Activated B cell treated with CpG ODN at 0.5 μM for 24 hours (primary cell): ENCODE measurements at regions not wholly inside any gene's neighbourhood (a gene's known extent, or its start where the extent isn't known, plus 50 kb on each side); places are given as distances from the start of the nearest gene placed in this dataset.

ENCODE experiments used
- ATAC-seq: fragments of 200-7000 bp; cut with Tn5 transposase; one replicate; pipeline ENCODE4 v1.10.0; 2021; ENCODE audit warnings: low read depth, mild to moderate bottlenecking, moderate library complexity
- CTCF ChIA-PET: fragments of 350-600 bp; sonication (Branson Sonifier 250); formaldehyde crosslinking; loops from one replicate; lab custom pipeline; 2021; ENCODE audit warnings: antibody characterized with exemption; lab: Charles Lee
- POLR2A ChIA-PET: fragments of 350-600 bp; sonication (Branson Sonifier 250); formaldehyde crosslinking; loops from one replicate; lab custom pipeline; 2021; ENCODE audit warnings: antibody characterized with exemption; lab: Charles Lee
- DNase-seq: peaks from one replicate; pipeline ENCODE4 v3.0.0; 2022
- H3K27ac Mint-ChIP-seq: one replicate; pipeline ENCODE4 v1.8.0; 2020; ENCODE audit warnings: mixed read lengths
- H3K27me3 Mint-ChIP-seq: one replicate; pipeline ENCODE4 v1.8.0; 2021; ENCODE audit warnings: mixed read lengths
- H3K36me3 Mint-ChIP-seq: one replicate; pipeline ENCODE4 v1.8.0; 2021; ENCODE audit warnings: low read depth, mixed read lengths
- H3K4me1 Mint-ChIP-seq: one replicate; pipeline ENCODE4 v1.8.0; 2021; ENCODE audit warnings: mixed read lengths
- H3K4me3 Mint-ChIP-seq: one replicate; pipeline ENCODE4 v1.8.0; 2020; ENCODE audit warnings: mild to moderate bottlenecking, mixed read lengths
- H3K9me3 Mint-ChIP-seq: one replicate; pipeline ENCODE4 v1.8.0; 2020; ENCODE audit warnings: mixed read lengths
- intact Hi-C: fragments of 100-400 bp; cut with micrococcal nuclease; formaldehyde crosslinking; loops from one replicate; pipeline ENCODE4 v1.15.1; 2024
- TF ChIP-seq, protein P1 (sequence below): fragments of 200-600 bp; IDR thresholded peaks from one replicate; pipeline ENCODE4 v1.8.0; 2022; ENCODE audit warnings: antibody characterized with exemption, mild to moderate bottlenecking

DNA sequence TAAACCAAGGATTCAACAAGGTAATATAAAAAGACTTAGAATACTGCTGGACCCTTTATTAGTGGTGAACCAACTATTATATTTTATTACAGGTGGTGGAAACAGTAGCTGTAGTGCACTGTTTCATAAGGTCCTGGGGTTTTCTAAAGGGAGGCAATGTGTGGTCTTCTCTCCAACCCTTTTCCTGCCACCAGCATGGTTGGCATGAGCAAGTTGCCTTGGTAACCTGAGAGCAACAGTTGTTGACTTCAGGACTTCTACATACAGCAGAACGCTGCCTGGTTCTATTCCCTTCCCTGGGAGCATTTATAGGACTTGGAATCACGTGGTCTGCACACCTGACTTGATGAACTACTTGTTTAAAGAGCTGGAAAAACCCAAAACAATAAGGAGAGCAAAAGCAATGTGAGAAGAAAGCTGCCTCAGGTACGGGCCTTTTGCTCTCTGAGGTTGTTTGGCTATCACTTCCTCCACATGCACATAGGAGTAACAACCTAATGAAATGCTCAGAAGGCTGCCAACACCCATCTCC lies 81.1 kb upstream of the RAI14 start:
- Mint-ChIP-seq H3K27me3 (no peaks in the 10 kb centered on the region), H3K36me3 (no peaks in the 10 kb centered on the region), H3K9me3 (no peaks in the 10 kb centered on the region), H3K4me1 (no peaks in the 10 kb centered on the region), H3K27ac (no peak overlapping the region), H3K4me3 (no peak overlapping the region)
- TF ChIP-seq, protein P1, sequence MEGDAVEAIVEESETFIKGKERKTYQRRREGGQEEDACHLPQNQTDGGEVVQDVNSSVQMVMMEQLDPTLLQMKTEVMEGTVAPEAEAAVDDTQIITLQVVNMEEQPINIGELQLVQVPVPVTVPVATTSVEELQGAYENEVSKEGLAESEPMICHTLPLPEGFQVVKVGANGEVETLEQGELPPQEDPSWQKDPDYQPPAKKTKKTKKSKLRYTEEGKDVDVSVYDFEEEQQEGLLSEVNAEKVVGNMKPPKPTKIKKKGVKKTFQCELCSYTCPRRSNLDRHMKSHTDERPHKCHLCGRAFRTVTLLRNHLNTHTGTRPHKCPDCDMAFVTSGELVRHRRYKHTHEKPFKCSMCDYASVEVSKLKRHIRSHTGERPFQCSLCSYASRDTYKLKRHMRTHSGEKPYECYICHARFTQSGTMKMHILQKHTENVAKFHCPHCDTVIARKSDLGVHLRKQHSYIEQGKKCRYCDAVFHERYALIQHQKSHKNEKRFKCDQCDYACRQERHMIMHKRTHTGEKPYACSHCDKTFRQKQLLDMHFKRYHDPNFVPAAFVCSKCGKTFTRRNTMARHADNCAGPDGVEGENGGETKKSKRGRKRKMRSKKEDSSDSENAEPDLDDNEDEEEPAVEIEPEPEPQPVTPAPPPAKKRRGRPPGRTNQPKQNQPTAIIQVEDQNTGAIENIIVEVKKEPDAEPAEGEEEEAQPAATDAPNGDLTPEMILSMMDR = no peak
- ChIA-PET POLR2A (no interaction called here), CTCF (no interaction called here)
- no peak for ATAC-seq
- no peak for DNase-seq
- intact Hi-C loops = no loop called here

DNA sequence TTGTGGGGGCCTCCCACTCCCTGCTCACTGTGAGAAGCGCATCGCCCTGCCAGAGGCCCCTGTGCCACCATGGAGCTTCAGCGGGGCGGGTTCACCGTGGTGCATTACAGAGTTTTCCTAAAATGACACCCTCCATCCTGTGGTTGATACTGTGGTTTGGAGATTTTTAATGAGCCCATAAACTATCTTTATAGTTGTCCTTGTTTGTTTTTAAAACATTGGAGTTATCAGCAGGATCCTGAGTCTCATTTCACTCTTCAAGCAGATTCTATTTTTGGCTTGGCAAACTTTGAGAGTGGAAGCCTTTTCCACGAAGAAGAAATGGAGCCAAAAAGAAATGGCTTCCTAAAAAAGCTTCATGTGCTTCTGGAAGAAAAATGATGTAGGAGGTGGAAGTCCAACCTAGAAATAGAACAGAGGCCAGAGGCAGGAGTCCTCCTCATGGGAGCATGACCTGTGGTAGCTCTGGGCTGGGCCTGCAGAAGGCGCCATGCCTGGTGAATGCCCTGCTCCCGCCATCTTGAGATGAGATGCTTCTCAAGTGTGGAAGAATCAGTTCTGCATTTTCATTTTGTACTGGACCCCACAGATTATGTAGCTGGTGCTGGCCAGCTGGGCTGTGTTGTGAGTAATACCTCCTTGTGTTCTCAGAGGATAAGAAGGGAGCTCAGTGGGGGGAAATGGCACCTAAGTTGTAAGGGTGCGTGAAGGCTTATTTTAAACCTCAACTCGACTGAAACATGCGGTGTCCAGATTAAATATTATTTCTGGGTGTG lies 79.0 kb upstream of the RAI14 start:
- no peaks in the 10 kb centered on the region for H3K4me1 Mint-ChIP-seq
- peaks cover 4% of the 10 kb centered on the region for H3K27me3 Mint-ChIP-seq
- intact Hi-C loops = no loop called here
- no peak overlapping the region for H3K4me3 Mint-ChIP-seq
- no peaks in the 10 kb centered on the region for H3K36me3 Mint-ChIP-seq
- ChIA-PET POLR2A (no interaction called here), CTCF (no interaction called here)
- H3K9me3 Mint-ChIP-seq = no peaks in the 10 kb centered on the region
- DNase-seq (no peak), ATAC-seq (no peak)
- TF ChIP-seq, protein P1 = no peak
- H3K27ac Mint-ChIP-seq = no peak overlapping the region

DNA sequence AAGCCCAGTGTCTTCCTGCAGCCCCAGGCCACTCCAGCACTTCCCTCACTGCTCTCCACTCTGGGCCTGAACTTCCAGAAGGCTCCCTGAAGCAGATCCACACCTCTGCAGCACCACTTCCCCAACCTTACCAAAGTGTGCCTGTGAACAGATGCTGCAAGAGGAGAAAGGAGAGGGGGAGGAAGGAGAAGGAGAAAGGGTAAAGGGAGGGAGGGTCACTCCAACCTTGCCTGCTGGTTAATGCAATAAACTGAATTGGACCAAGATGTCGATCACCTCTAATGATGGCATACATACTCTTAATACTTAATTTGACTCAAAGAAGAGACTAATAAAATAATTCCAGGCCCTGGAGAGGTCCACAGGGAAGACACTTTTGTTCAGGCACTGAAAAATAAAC lies 77.2 kb upstream of the RAI14 start:
- ATAC-seq (no peak), DNase-seq (no peak)
- no peaks in the 10 kb centered on the region for H3K36me3 Mint-ChIP-seq
- H3K27ac Mint-ChIP-seq = no peak overlapping the region
- no peak overlapping the region for H3K4me3 Mint-ChIP-seq
- intact Hi-C loops = no loop called here
- H3K9me3 Mint-ChIP-seq = no peaks in the 10 kb centered on the region
- no peaks in the 10 kb centered on the region for H3K4me1 Mint-ChIP-seq
- ChIA-PET CTCF (no interaction called here), POLR2A (no interaction called here)
- peaks cover 4% of the 10 kb centered on the region for H3K27me3 Mint-ChIP-seq
- TF ChIP-seq, protein P1 = no peak

DNA sequence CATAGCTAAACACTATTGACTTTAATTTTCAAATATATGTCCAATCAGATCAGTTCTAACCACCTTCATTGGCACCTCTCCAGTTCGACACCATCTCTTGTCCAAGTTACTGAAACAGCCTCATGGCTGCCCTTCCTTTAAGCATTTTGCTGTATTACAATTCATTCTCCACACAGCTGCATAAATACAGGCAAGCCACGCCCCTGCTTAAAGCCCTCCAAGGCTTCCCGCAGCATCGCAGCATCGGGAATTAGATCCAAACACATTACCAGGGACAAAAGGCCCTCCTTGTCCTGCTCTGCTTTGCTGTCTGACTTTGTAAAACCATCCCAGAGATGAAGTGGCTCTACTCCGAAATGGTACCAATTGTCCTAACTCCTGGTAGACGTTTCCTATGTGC lies 75.1 kb upstream of the RAI14 start:
- peaks cover 9% of the 10 kb centered on the region for H3K27me3 Mint-ChIP-seq
- ChIA-PET POLR2A (no interaction called here), CTCF (no interaction called here)
- no peak overlapping the region for H3K4me3 Mint-ChIP-seq
- H3K27ac Mint-ChIP-seq = no peak overlapping the region
- no peaks in the 10 kb centered on the region for H3K9me3 Mint-ChIP-seq
- no peaks in the 10 kb centered on the region for H3K4me1 Mint-ChIP-seq
- DNase-seq = no peak
- TF ChIP-seq, protein P1 = no peak
- no peak for ATAC-seq
- intact Hi-C loops = no loop called here
- no peaks in the 10 kb centered on the region for H3K36me3 Mint-ChIP-seq

DNA sequence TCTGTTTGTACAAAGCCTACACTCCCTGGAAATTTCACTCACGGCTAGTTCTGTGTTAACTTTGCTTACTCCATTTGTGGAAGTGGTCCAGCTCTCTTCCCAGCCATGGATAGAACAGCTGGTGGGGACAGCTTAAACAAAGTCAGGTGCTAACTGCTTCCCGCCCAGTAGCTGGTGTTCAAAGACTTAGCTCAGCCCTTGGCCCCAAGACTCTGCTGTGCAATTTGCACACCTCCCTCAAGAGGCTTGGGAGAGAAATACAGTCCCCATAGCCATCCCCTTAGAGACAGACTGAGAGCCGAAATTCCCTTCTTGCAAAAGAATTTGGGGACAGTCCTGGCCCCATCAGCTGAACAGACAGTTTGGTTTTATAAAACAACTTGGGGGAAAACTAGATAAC lies 73.8 kb upstream of the RAI14 start:
- H3K4me1 Mint-ChIP-seq = no peaks in the 10 kb centered on the region
- peaks cover 13% of the 10 kb centered on the region for H3K27me3 Mint-ChIP-seq
- CTCF ChIA-PET = no interaction called here
- ATAC-seq (no peak), DNase-seq (no peak)
- no peak overlapping the region for H3K4me3 Mint-ChIP-seq
- no peaks in the 10 kb centered on the region for H3K9me3 Mint-ChIP-seq
- intact Hi-C loops = no loop called here
- no peaks in the 10 kb centered on the region for H3K36me3 Mint-ChIP-seq
- POLR2A ChIA-PET = no interaction called here
- TF ChIP-seq, protein P1 = no peak
- H3K27ac Mint-ChIP-seq = no peak overlapping the region
